ENCODE measurements at regions not wholly inside any gene's neighbourhood (a gene's known extent, or its start where the extent isn't known, plus 50 kb on each side); places are given as distances from the start of the nearest gene placed in this dataset.

DNA sequence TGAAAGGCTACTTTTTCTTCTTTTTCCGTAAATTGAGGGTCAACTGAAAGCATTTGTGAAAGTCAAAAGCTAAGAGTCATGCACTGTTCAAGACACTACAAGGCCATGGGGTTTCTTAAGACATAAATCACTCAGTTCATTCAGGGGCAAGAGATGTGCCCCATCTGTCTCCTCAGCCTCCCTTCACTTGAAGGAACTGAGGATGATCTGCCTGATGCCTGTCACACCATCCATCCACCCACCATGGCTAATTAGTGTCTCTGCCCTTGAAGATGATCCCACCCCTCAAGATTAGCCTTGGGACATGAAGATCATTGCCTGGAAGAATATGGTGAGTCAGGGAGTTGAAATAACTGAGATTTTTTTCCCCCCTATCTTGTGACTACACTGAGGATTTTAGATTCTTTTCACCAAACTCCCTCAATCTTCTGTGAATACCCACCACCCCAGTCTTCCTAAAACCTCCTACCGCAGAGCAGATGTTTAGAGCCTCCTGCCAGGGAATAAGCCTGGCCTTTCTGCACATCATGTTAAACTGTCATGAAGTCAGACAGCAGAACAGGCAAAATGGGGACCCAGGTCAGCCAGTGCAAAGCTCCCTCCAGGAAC lies 88.6 kb upstream of the LMO4 start:
- 92 to 93% (median 92%) methylated on average over 2 of the region's 2 CpGs for whole genome bisulfite sequencing, 3 donors
- H3K36me3 ChIP-seq (ENCODE audit: control insufficient read depth in 3 of 3, insufficient read depth in 2 of 3, low read depth in 1 of 3, low read length in 3 of 3) = no peaks in the 10 kb centered on the region
- no peaks in the 10 kb centered on the region for H3K4me1 ChIP-seq (ENCODE audit: control insufficient read depth in 3 of 3, insufficient read depth in 2 of 3, low read depth in 1 of 3, low read length in 2 of 3)
- FAIRE-seq (no peak), DNase-seq (no peak)
- no peak overlapping the region for H3K4me3 ChIP-seq (ENCODE audit: low read depth in 1 of 3, low read length in 3 of 3)
- no peaks in the 10 kb centered on the region for H3K27me3 ChIP-seq (ENCODE audit: control insufficient read depth in 3 of 3, insufficient read depth in 3 of 3, low read length in 3 of 3)
- no peak overlapping the region for H3K27ac ChIP-seq (ENCODE audit: low read depth in 1 of 3, low read length in 2 of 3)
- H3K9me3 ChIP-seq (ENCODE audit: control insufficient read depth in 2 of 2, insufficient read depth in 1 of 2, low read depth in 1 of 2, low read length in 1 of 2) = no peaks in the 10 kb centered on the region

DNA sequence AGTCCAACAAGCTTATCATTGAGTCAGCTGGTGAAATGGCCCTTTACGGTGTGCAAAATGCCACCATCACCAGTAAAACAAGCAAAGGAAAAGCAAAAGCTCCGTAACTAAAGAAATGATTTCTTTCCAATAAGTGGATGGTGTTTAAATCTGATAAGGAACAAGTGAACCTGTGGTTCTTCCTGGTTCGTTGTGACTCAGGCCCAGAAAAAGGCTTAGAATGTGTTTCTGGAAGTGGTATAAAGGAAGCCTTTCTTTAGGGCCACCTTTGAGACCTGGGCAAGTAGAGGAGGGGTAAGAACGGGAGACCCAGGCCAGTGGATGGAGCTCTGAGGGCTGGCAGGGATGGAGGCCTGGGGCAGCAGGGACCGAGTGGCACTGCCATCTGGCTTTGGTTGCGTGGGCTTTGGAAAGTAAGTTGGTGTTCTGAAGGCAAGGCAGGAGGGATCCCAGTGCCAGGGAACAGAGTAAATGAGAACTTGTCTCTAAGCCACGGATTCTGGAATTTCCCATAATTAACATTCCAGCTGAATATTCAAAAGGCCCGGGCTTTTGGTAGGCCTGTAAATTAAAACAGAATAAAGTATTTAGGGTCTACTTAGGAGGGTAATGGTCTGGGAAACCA lies 87.9 kb upstream of the LMO4 start:
- Histone ChIP-seq H3K9me3 (ENCODE audit: control insufficient read depth in 2 of 2, insufficient read depth in 1 of 2, low read depth in 1 of 2, low read length in 1 of 2) (no peaks in the 10 kb centered on the region), H3K27ac (ENCODE audit: low read depth in 1 of 3, low read length in 2 of 3) (no peak overlapping the region), H3K27me3 (ENCODE audit: control insufficient read depth in 3 of 3, insufficient read depth in 3 of 3, low read length in 3 of 3) (no peaks in the 10 kb centered on the region), H3K4me1 (ENCODE audit: control insufficient read depth in 3 of 3, insufficient read depth in 2 of 3, low read depth in 1 of 3, low read length in 2 of 3) (no peaks in the 10 kb centered on the region), H3K4me3 (ENCODE audit: low read depth in 1 of 3, low read length in 3 of 3) (no peak overlapping the region), H3K36me3 (ENCODE audit: control insufficient read depth in 3 of 3, insufficient read depth in 2 of 3, low read depth in 1 of 3, low read length in 3 of 3) (no peaks in the 10 kb centered on the region)
- 79% methylated on average over 8 of the region's 8 CpGs for WGBS, 3 donors
- DNase-seq = no peak
- no peak for FAIRE-seq

DNA sequence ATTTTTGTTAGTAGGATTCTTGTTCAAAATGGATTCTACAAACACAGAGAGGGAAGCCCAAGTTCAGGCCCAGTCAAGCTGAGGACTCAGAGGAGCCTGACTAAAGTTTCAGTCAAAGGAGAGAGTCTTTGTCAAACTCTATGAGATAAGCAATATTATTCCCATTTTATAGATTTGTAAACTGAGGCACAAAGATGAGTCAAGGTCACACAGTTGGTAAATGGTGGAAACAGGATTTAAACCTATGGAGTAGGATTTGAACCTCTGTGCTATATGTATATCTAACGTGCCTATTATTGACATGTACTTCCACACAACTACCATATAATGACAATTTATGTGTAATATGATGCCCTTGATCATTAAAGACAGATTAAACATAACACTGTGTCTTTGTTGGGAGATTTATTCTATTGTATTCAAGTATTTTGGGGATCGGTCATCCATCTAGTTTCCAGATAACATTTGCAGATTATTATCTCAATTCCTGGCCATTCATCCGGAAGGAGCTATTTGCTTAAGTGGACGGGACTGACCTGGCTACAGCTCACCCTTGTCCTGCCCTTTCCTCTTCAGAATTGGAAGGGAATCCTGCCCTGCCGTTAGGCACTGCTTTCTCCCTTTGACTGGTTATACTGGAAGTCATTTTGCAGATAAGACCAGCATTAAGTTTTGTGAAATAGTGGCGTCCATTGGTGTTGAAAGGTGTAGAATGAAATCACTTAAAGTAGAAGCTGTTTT lies 86.1 kb upstream of the LMO4 start:
- no peak overlapping the region for H3K4me3 ChIP-seq (ENCODE audit: low read depth in 1 of 3, low read length in 3 of 3)
- no peaks in the 10 kb centered on the region for H3K36me3 ChIP-seq (ENCODE audit: control insufficient read depth in 3 of 3, insufficient read depth in 2 of 3, low read depth in 1 of 3, low read length in 3 of 3)
- peaks cover 0 to 2% (median 0%) of the 10 kb centered on the region in 3 donors for H3K27me3 ChIP-seq (ENCODE audit: control insufficient read depth in 3 of 3, insufficient read depth in 3 of 3, low read length in 3 of 3)
- peaks cover 0 to 6% of the 10 kb centered on the region in 2 donors for H3K9me3 ChIP-seq (ENCODE audit: control insufficient read depth in 2 of 2, insufficient read depth in 1 of 2, low read depth in 1 of 2, low read length in 1 of 2)
- DNase-seq (no peak), FAIRE-seq (no peak)
- 57 to 74% (median 70%) methylated on average over 6 of the region's 6 CpGs for WGBS, 3 donors
- H3K27ac ChIP-seq (ENCODE audit: low read depth in 1 of 3, low read length in 2 of 3) = no peak overlapping the region
- H3K4me1 ChIP-seq (ENCODE audit: control insufficient read depth in 3 of 3, insufficient read depth in 2 of 3, low read depth in 1 of 3, low read length in 2 of 3) = no peaks in the 10 kb centered on the region

DNA sequence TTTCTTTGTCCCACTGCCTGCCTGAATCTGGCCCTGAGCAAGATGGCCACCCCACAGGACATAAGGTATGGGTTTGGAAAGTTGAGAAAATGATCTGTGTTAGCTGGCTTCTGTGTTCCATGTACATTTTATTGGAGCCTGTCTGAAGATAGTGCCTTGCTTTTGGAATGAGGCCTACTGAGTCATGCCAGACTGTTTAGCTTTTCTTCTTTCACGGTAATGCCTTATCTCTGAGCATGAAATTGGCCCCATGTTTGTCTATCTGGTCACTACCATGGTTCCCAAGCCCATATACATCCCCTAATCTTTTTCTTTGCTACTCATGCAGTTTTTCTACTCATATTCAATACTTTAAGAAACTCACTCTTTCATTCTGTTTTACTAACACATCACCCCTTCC lies 85.1 kb upstream of the LMO4 start:
- Histone ChIP-seq H3K36me3 (ENCODE audit: control insufficient read depth in 3 of 3, insufficient read depth in 2 of 3, low read depth in 1 of 3, low read length in 3 of 3) (no peaks in the 10 kb centered on the region), H3K4me3 (ENCODE audit: low read depth in 1 of 3, low read length in 3 of 3) (no peak overlapping the region), H3K9me3 (ENCODE audit: control insufficient read depth in 2 of 2, insufficient read depth in 1 of 2, low read depth in 1 of 2, low read length in 1 of 2) (peaks cover 0 to 6% of the 10 kb centered on the region in 2 donors), H3K27ac (ENCODE audit: low read depth in 1 of 3, low read length in 2 of 3) (no peak overlapping the region), H3K4me1 (ENCODE audit: control insufficient read depth in 3 of 3, insufficient read depth in 2 of 3, low read depth in 1 of 3, low read length in 2 of 3) (no peaks in the 10 kb centered on the region), H3K27me3 (ENCODE audit: control insufficient read depth in 3 of 3, insufficient read depth in 3 of 3, low read length in 3 of 3) (peaks cover 0 to 2% (median 0%) of the 10 kb centered on the region in 3 donors)
- FAIRE-seq (no peak), DNase-seq (no peak)
- 26 to 36% (median 27%) methylated on average over 1 of the region's 1 CpG for WGBS, 3 donors

DNA sequence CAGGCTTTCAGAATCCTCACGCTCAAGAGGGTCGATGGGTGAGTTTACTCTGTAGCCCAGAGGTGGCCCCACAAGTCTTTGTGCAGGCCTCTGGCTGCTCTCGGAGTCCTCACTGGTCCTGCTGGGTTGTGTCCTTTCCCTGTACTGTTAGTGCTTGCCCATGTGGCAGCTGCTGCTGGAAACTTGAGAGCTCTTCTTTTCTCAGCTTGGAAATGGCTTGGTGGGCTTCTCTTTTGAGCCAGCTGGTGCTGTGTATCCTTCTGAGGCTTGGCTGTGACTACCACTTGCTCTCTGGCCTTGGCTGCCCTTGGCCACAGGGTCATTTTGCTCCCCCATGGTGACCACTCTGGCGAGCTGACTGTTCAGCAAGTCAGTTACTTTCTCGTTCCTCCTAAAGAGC lies 82.2 kb upstream of the LMO4 start:
- Histone ChIP-seq H3K27ac (ENCODE audit: low read depth in 1 of 3, low read length in 2 of 3) (no peak overlapping the region), H3K9me3 (ENCODE audit: control insufficient read depth in 2 of 2, insufficient read depth in 1 of 2, low read depth in 1 of 2, low read length in 1 of 2) (peaks cover 0 to 6% of the 10 kb centered on the region in 2 donors), H3K36me3 (ENCODE audit: control insufficient read depth in 3 of 3, insufficient read depth in 2 of 3, low read depth in 1 of 3, low read length in 3 of 3) (no peaks in the 10 kb centered on the region), H3K4me1 (ENCODE audit: control insufficient read depth in 3 of 3, insufficient read depth in 2 of 3, low read depth in 1 of 3, low read length in 2 of 3) (no peaks in the 10 kb centered on the region), H3K4me3 (ENCODE audit: low read depth in 1 of 3, low read length in 3 of 3) (no peak overlapping the region), H3K27me3 (ENCODE audit: control insufficient read depth in 3 of 3, insufficient read depth in 3 of 3, low read length in 3 of 3) (peaks cover 0 to 2% (median 0%) of the 10 kb centered on the region in 3 donors)
- FAIRE-seq (no peak), DNase-seq (no peak)
- WGBS, 3 donors = 73 to 84% (median 75%) methylated on average over 5 of the region's 5 CpGs

DNA sequence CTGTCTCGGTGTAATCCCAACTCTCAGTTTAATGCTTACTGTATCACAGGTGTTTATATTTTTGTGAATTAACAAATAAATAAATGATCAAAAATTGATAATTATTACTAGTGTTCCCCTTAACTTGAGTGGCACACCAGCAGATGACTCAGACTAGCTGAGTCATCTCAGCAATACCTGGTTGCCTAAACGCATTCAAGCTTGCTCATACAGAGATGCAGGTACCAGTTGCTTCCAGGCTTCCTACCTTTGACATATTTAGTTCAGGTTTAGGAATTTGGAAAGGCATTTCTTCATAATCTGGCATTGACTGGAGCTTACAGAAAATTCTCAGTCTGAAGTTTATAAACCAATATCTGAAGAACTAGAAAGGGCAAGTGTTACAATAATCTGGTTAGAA lies 78.9 kb upstream of the LMO4 start:
- peaks cover 0 to 2% (median 0%) of the 10 kb centered on the region in 3 donors for H3K27me3 ChIP-seq (ENCODE audit: control insufficient read depth in 3 of 3, insufficient read depth in 3 of 3, low read length in 3 of 3)
- FAIRE-seq (no peak), DNase-seq (no peak)
- no peaks in the 10 kb centered on the region for H3K36me3 ChIP-seq (ENCODE audit: control insufficient read depth in 3 of 3, insufficient read depth in 2 of 3, low read depth in 1 of 3, low read length in 3 of 3)
- H3K9me3 ChIP-seq (ENCODE audit: control insufficient read depth in 2 of 2, insufficient read depth in 1 of 2, low read depth in 1 of 2, low read length in 1 of 2) = peaks cover 0 to 8% of the 10 kb centered on the region in 2 donors
- H3K4me3 ChIP-seq (ENCODE audit: low read depth in 1 of 3, low read length in 3 of 3) = no peak overlapping the region
- H3K27ac ChIP-seq (ENCODE audit: low read depth in 1 of 3, low read length in 2 of 3) = no peak overlapping the region
- no peaks in the 10 kb centered on the region for H3K4me1 ChIP-seq (ENCODE audit: control insufficient read depth in 3 of 3, insufficient read depth in 2 of 3, low read depth in 1 of 3, low read length in 2 of 3)
- 65 to 84% (median 68%) methylated on average over 2 of the region's 2 CpGs for WGBS, 3 donors

DNA sequence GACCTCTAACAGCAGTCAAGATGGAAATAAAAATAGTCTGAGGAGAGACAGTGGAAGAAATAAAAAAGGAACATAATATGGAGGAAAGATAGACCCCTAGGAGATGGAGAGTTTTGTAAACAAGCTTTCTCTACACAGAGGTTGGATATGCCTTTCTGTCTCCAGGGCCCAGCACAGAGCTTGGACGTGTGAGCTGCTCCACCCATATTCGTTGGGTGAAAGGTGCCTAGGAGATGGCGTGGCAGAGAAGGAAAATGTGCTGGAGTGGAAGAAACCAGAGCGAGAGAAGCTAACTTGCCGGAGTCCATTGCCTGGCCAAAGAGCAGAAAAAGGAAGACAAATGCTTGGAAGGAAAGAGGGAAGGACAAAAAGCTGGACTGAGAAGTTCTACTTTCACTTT lies 78.3 kb upstream of the LMO4 start:
- Histone ChIP-seq H3K4me3 (ENCODE audit: low read depth in 1 of 3, low read length in 3 of 3) (no peak overlapping the region), H3K4me1 (ENCODE audit: control insufficient read depth in 3 of 3, insufficient read depth in 2 of 3, low read depth in 1 of 3, low read length in 2 of 3) (no peaks in the 10 kb centered on the region), H3K27me3 (ENCODE audit: control insufficient read depth in 3 of 3, insufficient read depth in 3 of 3, low read length in 3 of 3) (peaks cover 0 to 2% (median 0%) of the 10 kb centered on the region in 3 donors), H3K27ac (ENCODE audit: low read depth in 1 of 3, low read length in 2 of 3) (no peak overlapping the region), H3K9me3 (ENCODE audit: control insufficient read depth in 2 of 2, insufficient read depth in 1 of 2, low read depth in 1 of 2, low read length in 1 of 2) (peaks cover 0 to 8% of the 10 kb centered on the region in 2 donors), H3K36me3 (ENCODE audit: control insufficient read depth in 3 of 3, insufficient read depth in 2 of 3, low read depth in 1 of 3, low read length in 3 of 3) (no peaks in the 10 kb centered on the region)
- FAIRE-seq (no peak), DNase-seq (no peak)
- 72 to 87% (median 78%) methylated on average over 5 of the region's 5 CpGs for WGBS, 3 donors

DNA sequence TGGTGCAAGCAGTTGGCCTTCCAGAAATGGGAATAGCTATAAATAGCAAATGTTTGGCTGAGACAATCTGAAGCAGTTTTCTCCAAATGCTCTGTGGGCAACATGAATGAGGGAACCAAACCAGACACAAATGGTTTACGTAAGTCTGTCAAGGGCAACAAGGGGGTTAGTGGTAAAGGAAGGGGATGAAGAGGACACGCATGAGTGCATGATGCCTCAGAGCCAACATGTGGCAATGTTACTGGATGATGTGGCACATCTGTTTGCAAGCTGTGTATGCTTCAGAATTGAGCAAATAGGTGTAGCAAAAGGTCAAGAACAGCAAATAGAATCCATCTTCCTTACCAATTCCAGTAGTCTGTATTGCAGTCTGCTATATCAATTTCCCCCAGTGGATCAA lies 76.3 kb upstream of the LMO4 start:
- Histone ChIP-seq H3K36me3 (ENCODE audit: control insufficient read depth in 3 of 3, insufficient read depth in 2 of 3, low read depth in 1 of 3, low read length in 3 of 3) (no peaks in the 10 kb centered on the region), H3K27ac (ENCODE audit: low read depth in 1 of 3, low read length in 2 of 3) (no peak overlapping the region), H3K27me3 (ENCODE audit: control insufficient read depth in 3 of 3, insufficient read depth in 3 of 3, low read length in 3 of 3) (no peaks in the 10 kb centered on the region), H3K4me1 (ENCODE audit: control insufficient read depth in 3 of 3, insufficient read depth in 2 of 3, low read depth in 1 of 3, low read length in 2 of 3) (no peaks in the 10 kb centered on the region), H3K4me3 (ENCODE audit: low read depth in 1 of 3, low read length in 3 of 3) (no peak overlapping the region), H3K9me3 (ENCODE audit: control insufficient read depth in 2 of 2, insufficient read depth in 1 of 2, low read depth in 1 of 2, low read length in 1 of 2) (peaks cover 0 to 4% of the 10 kb centered on the region in 2 donors)
- FAIRE-seq (no peak), DNase-seq (no peak)
- 76 to 93% (median 89%) methylated on average over 2 of the region's 2 CpGs for WGBS, 3 donors

All from small intestine (tissue), 7 donors.